Sigmoid colon (tissue), 6 donors: ENCODE measurements at regions not wholly inside any gene's neighbourhood (a gene's known extent, or its start where the extent isn't known, plus 50 kb on each side); places are given as distances from the start of the nearest gene placed in this dataset.

Experiments
- DNase-seq: peaks from one replicate; pipeline ENCODE4 v3.0.0-alpha.2; 2019
- H3K27ac ChIP-seq, 4 donors: fragments of 200-600 bp; sonication (generic); one replicate each; pipeline ENCODE4 v1.5.1; 2016 to 2019; ENCODE audit warnings: mild to moderate bottlenecking in 1 of 4
- H3K27me3 ChIP-seq, 3 donors: fragments of 200-600 bp; sonication (generic); one replicate each; pipeline ENCODE4 v1.5.1; 2019; ENCODE audit warnings: mild to moderate bottlenecking in 1 of 3
- H3K36me3 ChIP-seq, 4 donors: fragments of 200-600 bp; sonication (generic); one replicate each; pipeline ENCODE4 v1.5.1; 2016 to 2019
- H3K4me1 ChIP-seq, 4 donors: fragments of 200-600 bp; sonication (generic); one replicate each; pipeline ENCODE4 v1.5.1; 2017 to 2019
- H3K4me3 ChIP-seq, 4 donors: fragments of 200-600 bp; sonication (generic); one replicate each; pipeline ENCODE4 v1.5.1; 2017 to 2019; ENCODE audit warnings: mild to moderate bottlenecking in 2 of 4, moderate library complexity in 1 of 4
- H3K9me3 ChIP-seq, 4 donors: fragments of 200-600 bp in 3 of 4; sonication (generic) in 3 of 4; one replicate each; pipeline versions ENCODE4 v1.5.1 to v1.6.1; 2013 to 2019
- CTCF ChIP-seq, 4 experiments: fragments of 450-650 bp in 3 of 4; fragments of 200-600 bp in 1 of 4; IDR thresholded peaks; one replicate each; pipeline ENCODE4 v1.5.1; 2016 to 2019; ENCODE audit warnings: antibody characterized with exemption in 4 of 4, mild to moderate bottlenecking in 3 of 4, moderate library complexity in 2 of 4
- EP300 ChIP-seq, 4 donors: sonication (generic); formaldehyde crosslinking; IDR thresholded peaks; one replicate each; pipeline ENCODE4 v1.6.1; 2017; ENCODE audit warnings: antibody characterized with exemption in 4 of 4
- POLR2A ChIP-seq, 2 donors: fragments of 450-650 bp; IDR thresholded peaks; one replicate each; pipeline ENCODE4 v1.6.1; 2016; ENCODE audit warnings: antibody characterized with exemption in 2 of 2, mild to moderate bottlenecking in 2 of 2, moderate library complexity in 2 of 2
- POLR2AphosphoS5 ChIP-seq, 4 donors: sonication (generic); formaldehyde crosslinking; IDR thresholded peaks; one replicate each; pipeline ENCODE4 v1.6.1; 2017; ENCODE audit warnings: antibody characterized with exemption in 4 of 4
- WGBS, 2 donors: extraction: QIAGEN DNeasy Blood & Tissue Kit; methylation state at CpG; one replicate each; pipeline ENCODE4 v1.1.7; 2013; 5-methylcytosine and 5-hydroxymethylcytosine counted together
- intact Hi-C: fragments of 100-400 bp; cut with DNase I; formaldehyde crosslinking; loops from one replicate; pipeline ENCODE4 v1.15.1; 2023
- donor health status: healthy with polysubstance abuse.
- donor health status: healthy.

- Histone ChIP-seq H3K27ac (no peak overlapping the region), H3K9me3 (no peaks in the 10 kb centered on the region), H3K4me3 (no peak overlapping the region), H3K27me3 (no peaks in the 10 kb centered on the region), H3K36me3 (no peaks in the 10 kb centered on the region), H3K4me1 (no peaks in the 10 kb centered on the region)
- DNase-seq = no peak
- intact Hi-C loops = no loop called here
- TF ChIP-seq POLR2A (IDR thresholded peaks at IDR 0.05) = no peak
- TF ChIP-seq POLR2AphosphoS5 (IDR thresholded peaks at IDR 0.05) = no peak
- TF ChIP-seq CTCF (IDR thresholded peaks at IDR 0.05) = no peak
- TF ChIP-seq EP300 (IDR thresholded peaks at IDR 0.05) = no peak
- WGBS, 2 donors = 89 to 92% methylated on average over 3 of the region's 3 CpGs
Measured at GRCh38 chr7:42471573-42472174, 234.7 kb upstream of the GLI3 start.

GRCh38 chr7:42469341-42469740 lies 232.3 kb upstream of the GLI3 start:
- no peaks in the 10 kb centered on the region for H3K9me3 ChIP-seq
- 84 to 88% methylated on average over 10 of the region's 10 CpGs for WGBS, 2 donors
- TF ChIP-seq POLR2AphosphoS5 (IDR thresholded peaks at IDR 0.05) = no peak
- H3K4me3 ChIP-seq = no peak overlapping the region
- H3K27ac ChIP-seq = no peak overlapping the region
- intact Hi-C loops = no loop called here
- H3K27me3 ChIP-seq = no peaks in the 10 kb centered on the region
- H3K36me3 ChIP-seq = no peaks in the 10 kb centered on the region
- no peak for DNase-seq
- no peaks in the 10 kb centered on the region for H3K4me1 ChIP-seq

GRCh38 chr7:42468471-42468870 lies 231.5 kb upstream of the GLI3 start:
- WGBS, 2 donors = 87 to 91% methylated on average over 7 of the region's 7 CpGs

GRCh38 chr7:42461537-42461936 lies 224.5 kb upstream of the GLI3 start:
- TF ChIP-seq POLR2AphosphoS5 (IDR thresholded peaks at IDR 0.05) (no peak), EP300 (IDR thresholded peaks at IDR 0.05) (no peak), CTCF (IDR thresholded peaks at IDR 0.05) (no peak), POLR2A (IDR thresholded peaks at IDR 0.05) (no peak)
- Histone ChIP-seq H3K9me3 (no peaks in the 10 kb centered on the region), H3K27ac (no peak overlapping the region), H3K4me3 (no peak overlapping the region), H3K27me3 (no peaks in the 10 kb centered on the region), H3K4me1 (peaks cover 0 to 16% (median 9%) of the 10 kb centered on the region in 4 donors), H3K36me3 (no peaks in the 10 kb centered on the region)
- 90 to 92% methylated on average over 1 of the region's 1 CpG for WGBS, 2 donors
- no peak for DNase-seq
- intact Hi-C loops = no loop called here

More at GRCh38 chr7:42468471-42468870, 231.5 kb upstream of the GLI3 start:
- no peak overlapping the region for H3K4me3 ChIP-seq
- no peak overlapping the region for H3K27ac ChIP-seq
- H3K36me3 ChIP-seq = no peaks in the 10 kb centered on the region
- DNase-seq = no peak
- no peaks in the 10 kb centered on the region for H3K27me3 ChIP-seq
- TF ChIP-seq EP300 (IDR thresholded peaks at IDR 0.05) = no peak
- TF ChIP-seq POLR2A (IDR thresholded peaks at IDR 0.05) = no peak
- TF ChIP-seq POLR2AphosphoS5 (IDR thresholded peaks at IDR 0.05) = no peak
- TF ChIP-seq CTCF (IDR thresholded peaks at IDR 0.05) = no peak
- H3K4me1 ChIP-seq = no peaks in the 10 kb centered on the region
- intact Hi-C loops = no loop called here
- H3K9me3 ChIP-seq = no peaks in the 10 kb centered on the region

- DNase-seq = no peak
- no peaks in the 10 kb centered on the region for H3K9me3 ChIP-seq
- H3K4me1 ChIP-seq = peaks cover 0 to 16% (median 9%) of the 10 kb centered on the region in 4 donors
- TF ChIP-seq CTCF (IDR thresholded peaks at IDR 0.05) (no peak), POLR2A (IDR thresholded peaks at IDR 0.05) (no peak), EP300 (IDR thresholded peaks at IDR 0.05) (no peak), POLR2AphosphoS5 (IDR thresholded peaks at IDR 0.05) (no peak)
- no peaks in the 10 kb centered on the region for H3K36me3 ChIP-seq
- WGBS, 2 donors = 44 to 66% methylated on average over 1 of the region's 1 CpG
- no peak overlapping the region for H3K4me3 ChIP-seq
- H3K27ac ChIP-seq = no peak overlapping the region
- intact Hi-C loops = no loop called here
- no peaks in the 10 kb centered on the region for H3K27me3 ChIP-seq
Measured at GRCh38 chr7:42460933-42461332, 223.9 kb upstream of the GLI3 start.
